Stimulated activated CD4-positive, alpha-beta T cell treated with anti-CD3 and anti-CD28 coated beads, Interleukin-2, amount 100 ng/mL, for 48 hours (primary cell): ENCODE measurements at regions not wholly inside any gene's neighbourhood (a gene's known extent, or its start where the extent isn't known, plus 50 kb on each side); places are given as distances from the start of the nearest gene placed in this dataset.
"Not testable (repeated sequence)": the region's sequence is repeated elsewhere in the genome, so short reads cannot be mapped to it uniquely, and the experiment has no call there.

Source experiments
- DNase-seq, 2 donors: peaks; one replicate each; pipeline ENCODE4 v3.0.0-alpha.2; 2020

GRCh38 chr9:75417471-75417870 is 329.2 kb downstream of the OSTF1 start:
- DNase-seq, result no peak

- DNase-seq, result no peak
Measured at GRCh38 chr9:75418518-75418917, 330.2 kb downstream of the OSTF1 start.

- no peak for DNase-seq
Measured at GRCh38 chr9:75422944-75423522, 334.7 kb downstream of the OSTF1 start.

- no peak for DNase-seq
Measured at GRCh38 chr9:75429531-75430475, 341.5 kb downstream of the OSTF1 start.

- no peak for DNase-seq
Measured at GRCh38 chr9:75431375-75431774, 343.1 kb downstream of the OSTF1 start.

GRCh38 chr9:75432386-75432785 is 344.1 kb downstream of the OSTF1 start:
- no peak for DNase-seq

GRCh38 chr9:75432888-75433287 is 344.6 kb downstream of the OSTF1 start:
- DNase-seq, result no peak

- DNase-seq, result no peak
Measured at GRCh38 chr9:75438716-75439115, 350.4 kb downstream of the OSTF1 start.

- DNase-seq, result no peak
Measured at GRCh38 chr9:75440914-75441313, 352.6 kb downstream of the OSTF1 start.

- DNase-seq, result no peak
Measured at GRCh38 chr9:75445144-75445543, 356.8 kb downstream of the OSTF1 start.

GRCh38 chr9:75447281-75447680 is 359.0 kb downstream of the OSTF1 start:
- DNase-seq, result no peak

GRCh38 chr9:75448281-75448680 is 360.0 kb downstream of the OSTF1 start:
- no peak for DNase-seq

GRCh38 chr9:75448955-75449354 is 360.6 kb downstream of the OSTF1 start:
- DNase-seq, result no peak

GRCh38 chr9:75451045-75451444 is 362.7 kb downstream of the OSTF1 start:
- DNase-seq, result no peak

- no peak for DNase-seq
Measured at GRCh38 chr9:75451505-75451904, 363.2 kb downstream of the OSTF1 start.

GRCh38 chr9:75452512-75452911 is 364.2 kb downstream of the OSTF1 start:
- DNase-seq, result no peak

- no peak for DNase-seq
Measured at GRCh38 chr9:75454043-75454442, 365.7 kb downstream of the OSTF1 start.

GRCh38 chr9:75454891-75455290 is 366.6 kb downstream of the OSTF1 start:
- DNase-seq, result no peak

GRCh38 chr9:75455444-75455921 is 367.2 kb downstream of the OSTF1 start:
- DNase-seq, result no peak

- no peak for DNase-seq
Measured at GRCh38 chr9:75456698-75457097, 368.4 kb downstream of the OSTF1 start.

GRCh38 chr9:75457474-75458011 is 369.2 kb downstream of the OSTF1 start:
- DNase-seq, result no peak

GRCh38 chr9:75459311-75459710 is 371.0 kb downstream of the OSTF1 start:
- DNase-seq, result not testable (repeated sequence)

- no peak for DNase-seq
Measured at GRCh38 chr9:75461183-75461582, 372.9 kb downstream of the OSTF1 start.

- DNase-seq, result no peak
Measured at GRCh38 chr9:75462866-75463265, 374.6 kb downstream of the OSTF1 start.
